GM12875 (cell line): ENCODE measurements at regions not wholly inside any gene's neighbourhood (a gene's known extent, or its start where the extent isn't known, plus 50 kb on each side); places are given as distances from the start of the nearest gene placed in this dataset.

Experiments used
- H3K4me3 ChIP-seq: one replicate; pipeline ENCODE4 v1.5.1; 2011; ENCODE audit warnings: low read depth, low read length, control low read depth
- TF ChIP-seq, protein P1 (sequence below): IDR thresholded peaks from 2 replicates; pipeline ENCODE4 v1.5.1; 2011; ENCODE audit warnings: low read depth, mild to moderate bottlenecking, control low read depth, inconsistent platforms, low read length, moderate library complexity, borderline replicate concordance; ENCODE audit not compliant: insufficient read depth

DNA sequence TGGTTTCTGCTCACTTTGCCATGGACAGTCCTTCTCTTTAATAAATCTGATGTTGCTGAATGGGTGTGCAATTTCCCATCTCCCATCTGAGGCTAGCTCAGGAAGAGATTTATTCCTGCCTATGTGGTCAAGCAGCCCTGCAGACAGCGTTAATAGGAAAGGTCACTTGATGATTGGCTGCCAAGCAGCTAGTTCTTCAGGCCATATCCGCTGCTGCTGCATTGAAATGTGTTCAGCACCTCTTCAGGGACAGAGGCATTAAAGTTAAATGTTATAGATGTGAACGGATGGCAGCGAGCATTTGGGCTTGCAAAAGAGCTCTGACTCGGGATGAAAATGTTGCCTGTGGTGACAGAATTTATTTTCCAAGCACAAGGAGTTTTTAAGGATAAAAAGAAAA lies 474.2 kb downstream of the PIK3C3 start:
- TF ChIP-seq, protein P1, sequence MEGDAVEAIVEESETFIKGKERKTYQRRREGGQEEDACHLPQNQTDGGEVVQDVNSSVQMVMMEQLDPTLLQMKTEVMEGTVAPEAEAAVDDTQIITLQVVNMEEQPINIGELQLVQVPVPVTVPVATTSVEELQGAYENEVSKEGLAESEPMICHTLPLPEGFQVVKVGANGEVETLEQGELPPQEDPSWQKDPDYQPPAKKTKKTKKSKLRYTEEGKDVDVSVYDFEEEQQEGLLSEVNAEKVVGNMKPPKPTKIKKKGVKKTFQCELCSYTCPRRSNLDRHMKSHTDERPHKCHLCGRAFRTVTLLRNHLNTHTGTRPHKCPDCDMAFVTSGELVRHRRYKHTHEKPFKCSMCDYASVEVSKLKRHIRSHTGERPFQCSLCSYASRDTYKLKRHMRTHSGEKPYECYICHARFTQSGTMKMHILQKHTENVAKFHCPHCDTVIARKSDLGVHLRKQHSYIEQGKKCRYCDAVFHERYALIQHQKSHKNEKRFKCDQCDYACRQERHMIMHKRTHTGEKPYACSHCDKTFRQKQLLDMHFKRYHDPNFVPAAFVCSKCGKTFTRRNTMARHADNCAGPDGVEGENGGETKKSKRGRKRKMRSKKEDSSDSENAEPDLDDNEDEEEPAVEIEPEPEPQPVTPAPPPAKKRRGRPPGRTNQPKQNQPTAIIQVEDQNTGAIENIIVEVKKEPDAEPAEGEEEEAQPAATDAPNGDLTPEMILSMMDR = no peak
- H3K4me3 ChIP-seq = no peak overlapping the region

DNA sequence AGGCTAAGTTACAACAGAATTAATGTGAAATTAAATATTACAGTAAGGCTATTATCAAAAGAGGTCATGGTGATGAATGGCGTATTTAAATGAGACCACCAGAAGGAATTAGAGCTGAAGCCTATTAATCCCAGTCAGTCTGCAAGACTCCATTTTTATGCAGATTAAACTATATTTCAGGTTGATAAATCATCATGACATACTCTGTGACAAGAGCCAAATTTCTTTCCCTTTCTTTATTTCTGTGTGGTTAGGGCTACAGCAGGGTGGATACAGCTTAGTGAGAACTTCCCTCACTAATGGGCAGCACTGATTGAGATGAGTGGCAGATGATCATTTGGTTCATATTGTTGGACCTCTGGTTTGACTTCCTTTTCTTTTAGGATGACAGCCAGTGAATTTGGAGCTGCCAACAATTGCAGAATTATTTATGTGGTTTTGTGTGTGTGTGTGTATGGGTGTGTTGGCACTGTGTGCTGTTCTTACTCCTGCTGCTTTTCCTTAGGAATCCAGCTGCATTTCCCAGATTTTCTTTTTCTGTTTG lies 481.3 kb downstream of the PIK3C3 start:
- no peak overlapping the region for H3K4me3 ChIP-seq
- TF ChIP-seq, protein P1 = no peak

DNA sequence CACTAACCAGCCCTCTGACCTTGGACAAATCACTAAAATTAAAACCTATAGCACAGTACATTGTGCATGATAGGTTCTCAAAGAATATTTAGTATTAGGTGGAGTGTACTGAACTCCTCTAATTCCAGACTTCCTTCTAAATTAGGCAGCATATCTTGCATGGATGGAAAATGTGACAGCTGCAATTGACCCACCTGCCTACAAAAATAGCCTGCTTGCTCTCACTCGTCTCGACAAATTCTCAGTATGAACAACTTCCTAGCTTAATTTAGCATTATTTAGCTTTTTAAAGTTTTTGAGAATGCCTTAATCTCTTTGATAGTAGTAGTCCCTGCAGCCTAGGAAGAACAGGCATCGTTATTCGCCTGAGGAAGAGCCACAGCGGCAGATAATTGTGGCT lies 482.0 kb downstream of the PIK3C3 start:
- H3K4me3 ChIP-seq = no peak overlapping the region
- TF ChIP-seq, protein P1 = no peak

DNA sequence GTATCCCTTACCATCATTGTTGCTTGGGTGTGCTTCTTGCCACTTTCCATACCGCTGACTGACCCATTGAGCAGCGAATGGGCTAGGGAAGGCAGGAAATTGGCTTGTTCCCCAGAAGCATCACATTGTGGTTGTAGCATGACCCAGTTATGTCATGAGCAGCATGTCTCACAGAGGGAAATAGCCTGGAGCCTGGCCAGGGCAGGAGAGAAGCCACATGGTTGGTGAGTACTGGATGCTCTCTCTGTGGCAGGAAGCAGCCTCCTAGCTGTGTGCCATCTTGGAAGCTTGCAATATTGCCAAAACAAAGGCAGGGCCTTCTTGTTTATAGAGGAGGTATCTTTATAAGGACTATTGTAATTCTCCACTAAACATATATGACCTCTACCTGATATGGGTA lies 482.6 kb downstream of the PIK3C3 start:
- TF ChIP-seq, protein P1 = no peak
- no peak overlapping the region for H3K4me3 ChIP-seq

- no peak overlapping the region for H3K4me3 ChIP-seq
- TF ChIP-seq, protein P1 = no peak
These were observed 487.6 kb downstream of the PIK3C3 start for GRCh38 chr18:42442656-42443055.

DNA sequence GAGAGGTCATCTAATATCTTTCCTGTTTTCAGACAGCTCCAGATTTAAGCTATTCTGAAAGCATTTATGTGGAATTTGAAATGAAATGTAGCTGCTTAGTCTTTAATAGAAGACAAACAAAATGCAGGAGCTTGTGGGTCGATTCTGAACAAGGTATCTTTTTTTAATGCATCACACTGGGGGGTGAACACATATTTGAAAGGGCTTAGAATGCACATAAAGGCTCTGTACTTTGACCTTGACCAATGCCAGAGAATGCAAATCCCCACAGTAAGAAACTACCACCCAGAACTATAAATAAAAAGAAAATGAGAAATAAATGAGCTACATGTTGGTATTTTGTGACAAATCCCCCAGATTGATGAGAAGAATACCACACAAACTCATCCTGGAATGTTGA lies 489.3 kb downstream of the PIK3C3 start:
- H3K4me3 ChIP-seq = no peak overlapping the region

GRCh38 chr18:42445359-42445758 lies 490.3 kb downstream of the PIK3C3 start:
- TF ChIP-seq, protein P1 = no peak
- no peak overlapping the region for H3K4me3 ChIP-seq

More for the DNA sequence above, 489.3 kb downstream of the PIK3C3 start:
- TF ChIP-seq, protein P1 = no peak
